Skeletal muscle tissue (tissue), 3 donors: ENCODE measurements at regions not wholly inside any gene's neighbourhood (a gene's known extent, or its start where the extent isn't known, plus 50 kb on each side); places are given as distances from the start of the nearest gene placed in this dataset.

Source experiments
- H3K27ac ChIP-seq: one replicate; pipeline ENCODE4 v1.7.0; 2013; ENCODE audit warnings: mild to moderate bottlenecking, low read depth, low read length, inconsistent platforms
- H3K27me3 ChIP-seq, 3 donors: one replicate each; pipeline ENCODE4 v1.7.0; 2013; ENCODE audit warnings: low read length in 3 of 3; ENCODE audit not compliant: control insufficient read depth in 3 of 3, insufficient read depth in 3 of 3
- H3K36me3 ChIP-seq, 3 donors: one replicate each; pipeline ENCODE4 v1.7.0; 2013; ENCODE audit warnings: low read length in 3 of 3; ENCODE audit not compliant: control insufficient read depth in 3 of 3, insufficient read depth in 3 of 3
- H3K4me1 ChIP-seq, 3 donors: one replicate each; pipeline ENCODE4 v1.7.0; 2013; ENCODE audit warnings: low read length in 3 of 3, mild to moderate bottlenecking in 3 of 3; ENCODE audit not compliant: control insufficient read depth in 3 of 3, insufficient read depth in 3 of 3
- H3K4me3 ChIP-seq, 3 donors: one replicate each; pipeline ENCODE4 v1.7.0; 2013; ENCODE audit warnings: low read length in 3 of 3
- H3K9ac ChIP-seq, 3 donors: one replicate each; pipeline ENCODE4 v1.7.0; 2013; ENCODE audit warnings: low read length in 3 of 3, mild to moderate bottlenecking in 3 of 3, moderate library complexity in 2 of 3, low read depth in 1 of 3
- H3K9me3 ChIP-seq, 3 donors: one replicate each; pipeline ENCODE4 v1.7.0; 2013; ENCODE audit warnings: low read length in 3 of 3; ENCODE audit not compliant: control insufficient read depth in 3 of 3
- donor health status: Osteomylitis.

DNA sequence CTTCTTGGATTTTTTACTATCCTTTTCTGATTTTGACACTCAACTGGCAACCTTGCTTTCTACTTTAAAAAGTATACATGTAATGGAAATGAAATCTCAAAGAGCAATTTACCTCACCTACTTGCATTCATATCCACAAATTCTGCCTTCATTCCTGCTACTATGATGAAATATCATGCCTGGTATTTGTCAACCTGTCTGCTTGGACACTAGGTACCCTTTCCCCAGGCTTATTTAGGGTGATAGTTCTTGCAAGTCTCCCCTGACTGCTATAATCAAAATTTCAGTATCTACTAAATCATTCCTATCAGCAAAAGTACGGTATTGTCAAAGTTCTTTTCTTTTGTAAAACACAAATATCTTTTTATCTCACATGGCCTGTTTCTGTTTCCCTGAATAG, 503.0 kb downstream of the GABRG1 start:
- Histone ChIP-seq H3K9me3 (no peaks in the 10 kb centered on the region), H3K27ac (no peak overlapping the region), H3K9ac (no peak overlapping the region), H3K27me3 (no peaks in the 10 kb centered on the region), H3K4me3 (no peak overlapping the region), H3K36me3 (no peaks in the 10 kb centered on the region), H3K4me1 (no peaks in the 10 kb centered on the region)

- Histone ChIP-seq H3K36me3 (no peaks in the 10 kb centered on the region), H3K27me3 (no peaks in the 10 kb centered on the region), H3K4me3 (no peak overlapping the region), H3K27ac (no peak overlapping the region), H3K9me3 (no peaks in the 10 kb centered on the region), H3K4me1 (no peaks in the 10 kb centered on the region), H3K9ac (no peak overlapping the region)
Observed at GRCh38 chr4:45596379-45597101, 527.3 kb downstream of the GABRG1 start.

DNA sequence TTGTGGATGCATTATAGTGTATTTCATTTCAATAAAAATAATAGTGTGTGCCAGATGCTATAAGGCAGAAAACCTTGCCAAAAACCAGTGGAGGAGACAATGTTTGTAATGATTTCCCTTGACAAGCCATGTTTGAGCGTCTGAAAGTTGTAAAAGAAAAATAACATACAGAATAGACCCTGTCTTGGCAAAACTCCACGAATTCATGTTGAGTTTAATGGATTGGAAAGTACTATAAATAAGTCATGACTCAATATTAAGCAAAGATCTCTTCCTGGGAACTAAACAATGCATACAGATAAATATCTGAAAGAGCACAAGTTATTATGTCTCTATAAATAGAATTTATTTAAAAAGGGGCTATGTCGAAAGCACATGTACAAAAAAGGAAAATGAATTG, 543.5 kb downstream of the GABRG1 start:
- H3K4me3 ChIP-seq = no peak overlapping the region
- no peak overlapping the region for H3K27ac ChIP-seq
- H3K9ac ChIP-seq = no peak overlapping the region
- no peaks in the 10 kb centered on the region for H3K36me3 ChIP-seq
- H3K4me1 ChIP-seq = no peaks in the 10 kb centered on the region
- H3K9me3 ChIP-seq = peaks cover 0 to 2% (median under 1%) of the 10 kb centered on the region in 3 donors
- no peaks in the 10 kb centered on the region for H3K27me3 ChIP-seq

DNA sequence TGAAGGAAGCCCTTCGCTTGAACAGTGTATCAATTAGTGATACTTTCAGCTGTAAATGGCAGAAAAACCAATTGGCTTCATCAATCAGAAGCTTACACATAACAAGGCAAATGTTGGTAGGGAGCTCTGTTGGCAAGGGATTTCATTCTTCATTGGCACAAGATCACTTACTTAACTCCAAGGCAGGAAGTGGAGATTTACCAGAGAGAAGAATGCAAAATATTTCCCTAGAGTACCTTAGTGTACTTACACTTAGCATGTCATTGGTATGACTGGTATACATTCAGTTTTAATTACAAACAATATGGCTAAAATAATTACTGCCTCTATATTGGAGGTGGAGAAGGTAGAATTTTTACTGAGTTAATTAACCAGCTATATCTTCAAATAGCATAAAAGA, 545.0 kb downstream of the GABRG1 start:
- Histone ChIP-seq H3K4me3 (no peak overlapping the region), H3K36me3 (no peaks in the 10 kb centered on the region), H3K27me3 (no peaks in the 10 kb centered on the region), H3K4me1 (no peaks in the 10 kb centered on the region), H3K9ac (no peak overlapping the region), H3K27ac (no peak overlapping the region), H3K9me3 (peaks cover 0 to 2% (median 0%) of the 10 kb centered on the region in 3 donors)

GRCh38 chr4:45576275-45576674, 547.6 kb downstream of the GABRG1 start:
- Histone ChIP-seq H3K27me3 (no peaks in the 10 kb centered on the region), H3K9me3 (no peaks in the 10 kb centered on the region), H3K4me1 (no peaks in the 10 kb centered on the region), H3K36me3 (no peaks in the 10 kb centered on the region), H3K27ac (no peak overlapping the region), H3K4me3 (no peak overlapping the region), H3K9ac (no peak overlapping the region)

DNA sequence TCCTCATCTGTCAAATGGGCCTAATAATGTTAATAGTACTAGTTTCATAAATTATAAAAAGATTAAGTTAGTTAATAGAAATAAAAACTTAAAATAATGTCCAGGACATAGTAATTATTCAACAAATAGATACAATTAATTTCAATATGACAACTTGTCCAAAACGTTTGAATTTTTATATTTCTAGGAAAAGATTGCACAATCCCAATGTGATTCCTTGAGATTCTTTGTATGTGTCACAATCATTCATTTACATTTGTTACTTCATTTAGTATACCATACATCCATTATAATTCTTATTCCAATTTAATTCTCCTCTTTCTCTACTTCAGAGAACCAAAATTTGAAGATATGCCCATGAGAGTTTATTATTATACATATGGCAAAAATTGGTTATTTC, 554.2 kb downstream of the GABRG1 start:
- Histone ChIP-seq H3K9ac (no peak overlapping the region), H3K27me3 (no peaks in the 10 kb centered on the region), H3K36me3 (no peaks in the 10 kb centered on the region), H3K9me3 (no peaks in the 10 kb centered on the region), H3K4me3 (no peak overlapping the region), H3K27ac (no peak overlapping the region), H3K4me1 (no peaks in the 10 kb centered on the region)

GRCh38 chr4:45568694-45569093, 555.2 kb downstream of the GABRG1 start:
- H3K27me3 ChIP-seq = no peaks in the 10 kb centered on the region
- H3K9ac ChIP-seq = no peak overlapping the region
- no peak overlapping the region for H3K27ac ChIP-seq
- no peak overlapping the region for H3K4me3 ChIP-seq
- H3K9me3 ChIP-seq = no peaks in the 10 kb centered on the region
- no peaks in the 10 kb centered on the region for H3K4me1 ChIP-seq
- H3K36me3 ChIP-seq = no peaks in the 10 kb centered on the region

DNA sequence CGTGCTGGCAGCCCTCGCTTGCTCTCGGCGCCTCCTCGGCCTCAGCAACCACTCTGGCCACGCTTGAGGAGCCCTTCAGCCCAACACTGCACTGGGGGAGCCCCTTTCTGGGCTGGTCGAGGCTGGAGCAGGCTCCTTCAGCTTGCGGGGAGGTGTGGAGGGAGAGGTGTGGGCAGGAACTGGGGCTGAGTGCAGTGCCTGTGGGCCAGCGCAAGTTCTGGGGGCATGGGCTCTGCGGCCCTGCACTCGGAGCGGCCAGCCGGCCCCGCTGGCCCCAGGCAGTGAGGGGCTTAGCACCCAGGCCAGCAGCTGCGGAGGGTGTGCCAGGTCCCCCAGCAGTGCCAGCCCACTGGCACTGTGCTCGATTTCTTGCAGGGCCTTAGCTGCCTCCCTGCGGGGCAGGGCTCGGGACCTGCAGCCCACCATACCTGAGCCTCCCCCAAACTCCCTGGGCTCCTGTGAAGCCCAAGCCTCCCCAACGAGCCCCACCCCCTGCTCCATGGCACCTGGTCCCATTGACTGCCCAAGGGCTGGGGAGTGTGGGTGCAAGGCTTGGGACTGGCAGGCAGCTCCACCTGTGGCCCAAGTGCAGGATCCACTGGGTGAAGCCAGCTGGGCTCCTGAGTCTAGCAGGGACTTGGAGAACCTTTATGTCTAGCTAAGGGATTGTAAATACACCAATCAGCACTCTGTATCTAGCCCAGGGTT, 556.8 kb downstream of the GABRG1 start:
- no peaks in the 10 kb centered on the region for H3K27me3 ChIP-seq
- H3K4me1 ChIP-seq = no peaks in the 10 kb centered on the region
- no peaks in the 10 kb centered on the region for H3K36me3 ChIP-seq
- no peak overlapping the region for H3K4me3 ChIP-seq
- no peak overlapping the region for H3K9ac ChIP-seq
- no peak overlapping the region for H3K27ac ChIP-seq
- no peaks in the 10 kb centered on the region for H3K9me3 ChIP-seq

DNA sequence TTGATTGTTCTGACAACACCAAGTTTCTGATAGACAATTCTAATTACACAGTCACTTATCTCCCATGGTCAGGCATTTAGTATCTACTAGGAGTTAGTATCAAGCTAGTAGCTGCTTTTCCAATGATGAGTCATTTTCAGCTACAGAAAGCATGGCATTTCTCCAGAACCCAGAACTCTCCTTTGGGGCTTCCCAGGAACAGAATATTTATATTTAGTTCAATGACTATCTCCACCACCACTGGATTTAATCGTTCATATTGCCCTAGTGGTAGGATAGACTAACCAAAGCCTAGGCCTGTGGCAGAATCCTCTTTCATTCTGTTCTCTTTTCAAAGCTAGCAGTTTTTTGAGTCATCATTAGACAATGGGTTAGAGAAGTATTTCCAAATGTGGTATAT, 569.4 kb downstream of the GABRG1 start:
- Histone ChIP-seq H3K4me1 (no peaks in the 10 kb centered on the region), H3K9ac (no peak overlapping the region), H3K36me3 (no peaks in the 10 kb centered on the region), H3K4me3 (no peak overlapping the region), H3K9me3 (no peaks in the 10 kb centered on the region), H3K27ac (no peak overlapping the region), H3K27me3 (no peaks in the 10 kb centered on the region)

GRCh38 chr4:45550766-45551366, 573.0 kb downstream of the GABRG1 start:
- Histone ChIP-seq H3K9me3 (no peaks in the 10 kb centered on the region), H3K4me3 (no peak overlapping the region), H3K36me3 (no peaks in the 10 kb centered on the region), H3K27me3 (no peaks in the 10 kb centered on the region), H3K9ac (no peak overlapping the region), H3K27ac (no peak overlapping the region), H3K4me1 (no peaks in the 10 kb centered on the region)
